ENCODE measurements at regions not wholly inside any gene's neighbourhood (a gene's known extent, or its start where the extent isn't known, plus 50 kb on each side); places are given as distances from the start of the nearest gene placed in this dataset.

GRCh38 chr9:82512728-82513127 lies 524.2 kb downstream of the SPATA31D1 start:
- Histone ChIP-seq H3K36me3 (no peaks in the 10 kb centered on the region), H3K27ac (no peak overlapping the region), H3K4me3 (no peak overlapping the region), H3K9me3 (no peaks in the 10 kb centered on the region), H3K4me1 (peaks cover 25% of the 10 kb centered on the region), H3K27me3 (ENCODE audit: low read depth) (no peaks in the 10 kb centered on the region)
- intact Hi-C loops (cut with DNase I) = no loop called here
- TF ChIP-seq, protein P1, sequence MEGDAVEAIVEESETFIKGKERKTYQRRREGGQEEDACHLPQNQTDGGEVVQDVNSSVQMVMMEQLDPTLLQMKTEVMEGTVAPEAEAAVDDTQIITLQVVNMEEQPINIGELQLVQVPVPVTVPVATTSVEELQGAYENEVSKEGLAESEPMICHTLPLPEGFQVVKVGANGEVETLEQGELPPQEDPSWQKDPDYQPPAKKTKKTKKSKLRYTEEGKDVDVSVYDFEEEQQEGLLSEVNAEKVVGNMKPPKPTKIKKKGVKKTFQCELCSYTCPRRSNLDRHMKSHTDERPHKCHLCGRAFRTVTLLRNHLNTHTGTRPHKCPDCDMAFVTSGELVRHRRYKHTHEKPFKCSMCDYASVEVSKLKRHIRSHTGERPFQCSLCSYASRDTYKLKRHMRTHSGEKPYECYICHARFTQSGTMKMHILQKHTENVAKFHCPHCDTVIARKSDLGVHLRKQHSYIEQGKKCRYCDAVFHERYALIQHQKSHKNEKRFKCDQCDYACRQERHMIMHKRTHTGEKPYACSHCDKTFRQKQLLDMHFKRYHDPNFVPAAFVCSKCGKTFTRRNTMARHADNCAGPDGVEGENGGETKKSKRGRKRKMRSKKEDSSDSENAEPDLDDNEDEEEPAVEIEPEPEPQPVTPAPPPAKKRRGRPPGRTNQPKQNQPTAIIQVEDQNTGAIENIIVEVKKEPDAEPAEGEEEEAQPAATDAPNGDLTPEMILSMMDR (IDR thresholded peaks at IDR 0.05) = no peak
- ATAC-seq (no peak), DNase-seq (no peak)

DNA sequence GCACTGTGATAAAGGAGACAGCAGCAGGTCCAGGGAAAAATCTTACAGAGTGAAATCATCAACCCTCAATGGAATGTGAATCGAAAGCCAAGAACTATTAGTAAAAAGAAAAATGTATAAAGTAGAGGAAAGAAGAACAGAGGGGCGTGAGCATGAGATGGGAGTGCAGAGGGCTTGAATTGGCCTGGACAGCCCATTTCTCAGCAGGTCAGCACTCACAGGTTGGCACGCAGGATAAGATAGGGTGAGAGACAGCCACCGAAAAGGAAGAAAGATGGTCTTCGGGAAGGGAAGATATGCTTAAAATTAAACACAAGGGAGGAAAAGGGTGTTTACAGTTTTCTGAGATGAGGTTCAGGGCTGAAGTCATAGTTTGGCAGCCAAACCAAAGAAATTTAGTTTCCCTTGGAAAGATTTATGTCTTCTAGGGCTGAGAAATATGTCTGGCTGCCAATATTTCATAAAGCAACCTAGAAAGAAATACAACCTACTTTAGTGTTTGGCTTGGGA lies 524.7 kb downstream of the SPATA31D1 start:
- TF ChIP-seq, protein P1 (IDR thresholded peaks at IDR 0.05) = no peak
- H3K27ac ChIP-seq = no peak overlapping the region
- H3K9me3 ChIP-seq = no peaks in the 10 kb centered on the region
- no peak for DNase-seq
- no peak overlapping the region for H3K4me3 ChIP-seq
- no peaks in the 10 kb centered on the region for H3K36me3 ChIP-seq
- H3K27me3 ChIP-seq (ENCODE audit: low read depth) = no peaks in the 10 kb centered on the region
- peaks cover 25% of the 10 kb centered on the region for H3K4me1 ChIP-seq
- intact Hi-C loops (cut with DNase I) = no loop called here
- ATAC-seq = peak in 1 of 2 donors; percentile 21

DNA sequence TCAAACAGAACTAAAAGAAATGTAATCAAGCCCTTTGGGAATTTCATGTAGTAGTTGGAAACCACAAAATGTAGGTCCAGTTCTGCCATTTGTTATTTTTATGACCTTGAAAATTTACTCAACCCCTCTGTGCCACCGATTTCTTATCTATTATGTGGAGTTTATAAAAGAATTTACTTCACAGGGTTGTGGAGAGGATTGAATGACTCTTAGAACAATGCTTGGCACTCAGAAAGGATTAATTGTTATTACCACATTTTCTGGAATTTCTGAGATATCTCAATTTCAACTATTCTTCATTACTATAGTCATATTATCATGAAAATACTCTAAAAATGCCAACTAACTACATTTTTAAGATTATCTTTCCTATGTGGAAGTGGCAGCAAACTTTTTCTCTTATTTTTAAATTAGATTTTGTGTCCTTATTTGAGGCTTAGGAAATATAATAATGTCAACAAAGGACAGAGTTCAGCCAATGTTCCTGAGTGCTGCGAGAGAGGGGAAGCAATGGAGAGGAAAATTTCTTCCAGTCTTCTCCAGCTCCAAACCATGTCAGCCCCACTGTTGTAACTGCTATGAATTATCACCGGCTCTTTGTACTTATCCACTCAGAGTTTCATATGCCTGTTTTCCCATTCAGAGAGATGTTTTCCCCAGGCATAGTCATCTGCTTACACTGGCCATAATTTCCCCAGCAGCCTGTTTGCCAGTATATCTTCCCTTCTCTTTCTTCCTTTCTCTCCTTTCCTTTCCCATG lies 525.6 kb downstream of the SPATA31D1 start:
- DNase-seq = no peak

DNA sequence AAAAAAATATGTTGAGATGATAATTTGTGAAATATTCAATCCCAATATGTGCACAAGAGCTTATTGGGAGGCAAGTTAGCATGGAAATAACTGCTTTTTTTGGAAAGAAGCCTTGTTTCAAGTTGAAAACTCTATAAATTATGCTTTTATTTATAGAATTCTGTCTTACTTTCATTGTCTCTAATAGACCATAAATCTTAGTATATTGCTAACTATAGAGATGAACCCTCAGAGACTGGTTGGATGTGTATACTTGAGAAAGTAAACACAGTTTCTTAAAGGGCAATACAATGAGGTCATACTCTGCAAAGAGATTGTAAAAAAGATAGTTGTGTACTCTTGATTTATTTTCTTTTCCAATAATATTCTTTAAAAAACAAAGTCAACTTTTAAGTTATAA lies 530.3 kb downstream of the SPATA31D1 start:
- intact Hi-C loops (cut with DNase I) = no loop called here
- no peak overlapping the region for H3K27ac ChIP-seq
- DNase-seq (no peak), ATAC-seq (no peak)
- TF ChIP-seq, protein P1 (IDR thresholded peaks at IDR 0.05) = no peak
- no peaks in the 10 kb centered on the region for H3K9me3 ChIP-seq
- no peaks in the 10 kb centered on the region for H3K36me3 ChIP-seq
- H3K4me3 ChIP-seq = no peak overlapping the region
- H3K27me3 ChIP-seq (ENCODE audit: low read depth) = no peaks in the 10 kb centered on the region
- peaks cover 14% of the 10 kb centered on the region for H3K4me1 ChIP-seq

More for the DNA sequence above, 525.6 kb downstream of the SPATA31D1 start:
- TF ChIP-seq, protein P1 (IDR thresholded peaks at IDR 0.05) = no peak
- ATAC-seq = peak in 1 of 2 donors; percentile 18
- intact Hi-C loops (cut with DNase I) = no loop called here
- H3K27me3 ChIP-seq (ENCODE audit: low read depth) = no peaks in the 10 kb centered on the region
- H3K4me1 ChIP-seq = peaks cover 25% of the 10 kb centered on the region
- H3K36me3 ChIP-seq = no peaks in the 10 kb centered on the region
- no peaks in the 10 kb centered on the region for H3K9me3 ChIP-seq
- no peak overlapping the region for H3K27ac ChIP-seq
- no peak overlapping the region for H3K4me3 ChIP-seq

- intact Hi-C loops (cut with DNase I) = no loop called here
- no peak overlapping the region for H3K27ac ChIP-seq
- TF ChIP-seq, protein P1 (IDR thresholded peaks at IDR 0.05) = no peak
- DNase-seq (no peak), ATAC-seq (no peak)
- H3K36me3 ChIP-seq = no peaks in the 10 kb centered on the region
- H3K4me1 ChIP-seq = peaks cover 9% of the 10 kb centered on the region
- H3K4me3 ChIP-seq = no peak overlapping the region
- H3K9me3 ChIP-seq = no peaks in the 10 kb centered on the region
- H3K27me3 ChIP-seq (ENCODE audit: low read depth) = no peaks in the 10 kb centered on the region
Observed at GRCh38 chr9:82519332-82519731, 530.8 kb downstream of the SPATA31D1 start.

Data from lower lobe of right lung (tissue), 2 donors.